ENCODE measurements at regions not wholly inside any gene's neighbourhood (a gene's known extent, or its start where the extent isn't known, plus 50 kb on each side); places are given as distances from the start of the nearest gene placed in this dataset.
"Not testable (repeated sequence)": the region's sequence is repeated elsewhere in the genome, so short reads cannot be mapped to it uniquely, and the experiment has no call there.

GRCh38 chr5:42319546-42319945 lies 103.7 kb upstream of the GHR start:
- H3K36me3 ChIP-seq (ENCODE audit: control insufficient read depth, insufficient read depth, low read length); H3K18ac ChIP-seq (ENCODE audit: low read length); H3K27me3 ChIP-seq (ENCODE audit: insufficient read depth, low read length, poor library complexity); H2AK5ac ChIP-seq (ENCODE audit: low read length); H3K56ac ChIP-seq (ENCODE audit: low read length); H3K4me2 ChIP-seq (ENCODE audit: low read length); H3K27ac ChIP-seq (ENCODE audit: low read depth, low read length); H2BK5ac ChIP-seq (ENCODE audit: low read length); H3K79me1 ChIP-seq (ENCODE audit: low read length); H3K23ac ChIP-seq (ENCODE audit: low read length); H3K4me1 ChIP-seq (ENCODE audit: control insufficient read depth, low read depth, low read length); H2BK120ac ChIP-seq (ENCODE audit: low read depth, low read length); H2BK15ac ChIP-seq (replicated peaks; ENCODE audit: low read depth); H3K79me2 ChIP-seq (ENCODE audit: control insufficient read depth, insufficient read depth, low read length); H3K4ac ChIP-seq (ENCODE audit: low read depth, low read length); H4K8ac ChIP-seq (ENCODE audit: low read depth, low read length); H4K5ac ChIP-seq (ENCODE audit: low read length); H3K4me3 ChIP-seq (ENCODE audit: low read length); H3K9ac ChIP-seq (ENCODE audit: low read length): not testable (repeated sequence)
- no CpG with 5 or more reads among the region's 5 CpGs for whole genome bisulfite sequencing (ENCODE audit: extremely low coverage, insufficient coverage, low lambda C conversion rate)
- peak; percentile 42 for DNase-seq

DNA sequence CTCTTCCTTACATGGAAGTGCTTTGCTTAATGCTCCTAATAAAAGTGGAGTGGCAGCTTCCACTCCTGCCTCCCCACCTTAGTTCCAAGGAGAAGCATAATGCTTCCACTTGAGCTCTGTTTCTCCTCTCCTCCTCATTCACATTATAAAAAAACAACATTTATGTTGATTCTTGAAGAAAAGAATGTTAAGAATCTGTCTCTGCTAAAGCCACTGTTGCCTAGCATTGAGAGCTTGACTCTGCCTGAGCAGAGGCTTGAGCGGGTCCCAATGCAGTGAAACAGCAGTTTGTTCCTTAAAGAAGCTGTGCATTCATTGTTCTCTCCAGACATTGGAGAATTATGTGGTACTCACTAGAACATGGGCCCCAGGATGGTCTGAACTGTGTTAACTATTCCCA lies 101.5 kb upstream of the GHR start:
- WGBS (ENCODE audit: extremely low coverage, insufficient coverage, low lambda C conversion rate), result no CpG with 5 or more reads among the region's 1 CpG
- no peak overlapping the region for H3K4me2 ChIP-seq (ENCODE audit: low read length)
- no peak overlapping the region for H4K5ac ChIP-seq (ENCODE audit: low read length)

DNA sequence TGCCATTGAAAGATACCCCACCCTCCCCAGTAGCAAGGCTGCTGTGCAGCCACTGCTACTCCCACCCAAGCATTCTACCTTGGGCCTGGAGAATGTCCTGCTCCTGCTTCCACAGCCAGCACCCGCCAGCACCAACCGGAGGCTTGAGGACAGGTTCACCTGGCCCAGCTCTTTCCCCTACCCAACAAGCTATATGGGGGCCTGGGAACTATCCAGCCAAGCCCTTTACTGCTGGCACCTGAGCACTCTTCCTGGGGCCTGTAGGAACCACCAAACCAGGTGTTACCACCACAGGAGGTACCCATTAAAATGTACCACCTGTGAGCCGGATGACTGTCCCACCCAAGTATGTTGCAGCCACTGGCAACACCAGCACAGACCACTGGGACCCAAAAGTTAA lies 86.1 kb upstream of the GHR start:
- H3K18ac ChIP-seq (ENCODE audit: low read length), result no peak overlapping the region
- H3K27ac ChIP-seq (ENCODE audit: low read depth, low read length), result no peak overlapping the region
- H3K79me1 ChIP-seq (ENCODE audit: low read length), result no peaks in the 10 kb centered on the region
- DNase-seq, result no peak
- no CpG with 5 or more reads among the region's 3 CpGs for WGBS (ENCODE audit: extremely low coverage, insufficient coverage, low lambda C conversion rate)
- no peaks in the 10 kb centered on the region for H3K4me1 ChIP-seq (ENCODE audit: control insufficient read depth, low read depth, low read length)
- H3K23ac ChIP-seq (ENCODE audit: low read length), result no peak overlapping the region
- H2BK15ac ChIP-seq (replicated peaks; ENCODE audit: low read depth), result no peak overlapping the region
- H3K4me2 ChIP-seq (ENCODE audit: low read length), result no peak overlapping the region
- no peak overlapping the region for H3K9ac ChIP-seq (ENCODE audit: low read length)
- no peak overlapping the region for H3K4ac ChIP-seq (ENCODE audit: low read depth, low read length)
- H3K56ac ChIP-seq (ENCODE audit: low read length), result no peak overlapping the region
- H3K79me2 ChIP-seq (ENCODE audit: control insufficient read depth, insufficient read depth, low read length), result no peaks in the 10 kb centered on the region
- H3K4me3 ChIP-seq (ENCODE audit: low read length), result no peak overlapping the region
- no peak overlapping the region for H2AK5ac ChIP-seq (ENCODE audit: low read length)
- H3K36me3 ChIP-seq (ENCODE audit: control insufficient read depth, insufficient read depth, low read length), result no peaks in the 10 kb centered on the region
- H4K5ac ChIP-seq (ENCODE audit: low read length), result no peak overlapping the region
- H3K27me3 ChIP-seq (ENCODE audit: insufficient read depth, low read length, poor library complexity), result no peaks in the 10 kb centered on the region
- no peak overlapping the region for H4K8ac ChIP-seq (ENCODE audit: low read depth, low read length)
- no peak overlapping the region for H2BK120ac ChIP-seq (ENCODE audit: low read depth, low read length)
- no peak overlapping the region for H2BK5ac ChIP-seq (ENCODE audit: low read length)

More for the DNA sequence above, 101.5 kb upstream of the GHR start:
- no peaks in the 10 kb centered on the region for H3K79me1 ChIP-seq (ENCODE audit: low read length)
- H3K56ac ChIP-seq (ENCODE audit: low read length), result no peak overlapping the region
- H3K79me2 ChIP-seq (ENCODE audit: control insufficient read depth, insufficient read depth, low read length), result no peaks in the 10 kb centered on the region
- H3K4me1 ChIP-seq (ENCODE audit: control insufficient read depth, low read depth, low read length), result no peaks in the 10 kb centered on the region
- no peaks in the 10 kb centered on the region for H3K27me3 ChIP-seq (ENCODE audit: insufficient read depth, low read length, poor library complexity)
- peak; percentile 53 for DNase-seq
- no peak overlapping the region for H2BK5ac ChIP-seq (ENCODE audit: low read length)
- no peak overlapping the region for H3K23ac ChIP-seq (ENCODE audit: low read length)
- H3K36me3 ChIP-seq (ENCODE audit: control insufficient read depth, insufficient read depth, low read length), result no peaks in the 10 kb centered on the region
- no peak overlapping the region for H2BK120ac ChIP-seq (ENCODE audit: low read depth, low read length)
- H3K4ac ChIP-seq (ENCODE audit: low read depth, low read length), result no peak overlapping the region
- no peak overlapping the region for H3K9ac ChIP-seq (ENCODE audit: low read length)
- no peak overlapping the region for H3K18ac ChIP-seq (ENCODE audit: low read length)
- no peak overlapping the region for H4K8ac ChIP-seq (ENCODE audit: low read depth, low read length)
- H2BK15ac ChIP-seq (replicated peaks; ENCODE audit: low read depth), result no peak overlapping the region
- H3K4me3 ChIP-seq (ENCODE audit: low read length), result no peak overlapping the region
- H2AK5ac ChIP-seq (ENCODE audit: low read length), result no peak overlapping the region
- no peak overlapping the region for H3K27ac ChIP-seq (ENCODE audit: low read depth, low read length)

DNA sequence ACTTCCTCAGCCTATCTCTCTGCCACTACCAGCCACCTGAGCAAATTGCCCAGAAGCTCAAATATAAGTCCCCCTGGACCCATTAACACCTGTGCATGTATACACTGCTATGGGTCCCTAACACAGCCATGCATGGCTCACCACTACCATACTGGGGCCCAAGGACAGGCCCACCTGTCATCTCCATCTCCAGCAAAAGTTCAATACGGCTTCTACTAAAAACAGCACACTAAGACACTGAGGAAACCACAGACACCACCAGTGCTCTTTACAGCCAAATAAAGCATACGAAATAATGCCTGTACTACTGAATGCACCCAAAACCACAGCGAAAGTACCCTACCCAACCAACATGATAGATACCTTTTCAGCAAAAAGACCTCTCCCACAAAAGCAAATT lies 85.6 kb upstream of the GHR start:
- H3K4me1 ChIP-seq (ENCODE audit: control insufficient read depth, low read depth, low read length), result no peaks in the 10 kb centered on the region
- no peak overlapping the region for H2BK5ac ChIP-seq (ENCODE audit: low read length)
- H4K5ac ChIP-seq (ENCODE audit: low read length), result no peak overlapping the region
- H3K56ac ChIP-seq (ENCODE audit: low read length), result no peak overlapping the region
- H3K4me3 ChIP-seq (ENCODE audit: low read length), result no peak overlapping the region
- no peak overlapping the region for H2BK15ac ChIP-seq (replicated peaks; ENCODE audit: low read depth)
- WGBS (ENCODE audit: extremely low coverage, insufficient coverage, low lambda C conversion rate), result no CpG with 5 or more reads among the region's 3 CpGs
- no peaks in the 10 kb centered on the region for H3K27me3 ChIP-seq (ENCODE audit: insufficient read depth, low read length, poor library complexity)
- H3K18ac ChIP-seq (ENCODE audit: low read length), result no peak overlapping the region
- no peaks in the 10 kb centered on the region for H3K79me2 ChIP-seq (ENCODE audit: control insufficient read depth, insufficient read depth, low read length)
- no peak overlapping the region for H3K27ac ChIP-seq (ENCODE audit: low read depth, low read length)
- H3K4me2 ChIP-seq (ENCODE audit: low read length), result no peak overlapping the region
- DNase-seq, result no peak
- H2AK5ac ChIP-seq (ENCODE audit: low read length), result no peak overlapping the region
- H3K79me1 ChIP-seq (ENCODE audit: low read length), result no peaks in the 10 kb centered on the region
- no peak overlapping the region for H3K23ac ChIP-seq (ENCODE audit: low read length)
- no peaks in the 10 kb centered on the region for H3K36me3 ChIP-seq (ENCODE audit: control insufficient read depth, insufficient read depth, low read length)
- no peak overlapping the region for H4K8ac ChIP-seq (ENCODE audit: low read depth, low read length)
- H2BK120ac ChIP-seq (ENCODE audit: low read depth, low read length), result no peak overlapping the region
- H3K9ac ChIP-seq (ENCODE audit: low read length), result no peak overlapping the region
- no peak overlapping the region for H3K4ac ChIP-seq (ENCODE audit: low read depth, low read length)

- no CpG with 5 or more reads among the region's 1 CpG for WGBS (ENCODE audit: extremely low coverage, insufficient coverage, low lambda C conversion rate)
- H3K4ac ChIP-seq (ENCODE audit: low read depth, low read length), result no peak overlapping the region
Measured at GRCh38 chr5:42338136-42338535, 85.1 kb upstream of the GHR start.

GRCh38 chr5:42349163-42349562 lies 74.1 kb upstream of the GHR start:
- DNase-seq, result no peak
- Histone ChIP-seq H3K4ac (ENCODE audit: low read depth, low read length) (no peak overlapping the region), H3K79me2 (ENCODE audit: control insufficient read depth, insufficient read depth, low read length) (no peaks in the 10 kb centered on the region), H3K23ac (ENCODE audit: low read length) (no peak overlapping the region), H2BK15ac (replicated peaks; ENCODE audit: low read depth) (no peak overlapping the region), H2BK120ac (ENCODE audit: low read depth, low read length) (no peak overlapping the region), H3K4me3 (ENCODE audit: low read length) (no peak overlapping the region), H3K79me1 (ENCODE audit: low read length) (no peaks in the 10 kb centered on the region), H3K18ac (ENCODE audit: low read length) (no peak overlapping the region), H4K8ac (ENCODE audit: low read depth, low read length) (no peak overlapping the region), H2AK5ac (ENCODE audit: low read length) (no peak overlapping the region), H3K4me1 (ENCODE audit: control insufficient read depth, low read depth, low read length) (no peaks in the 10 kb centered on the region), H3K4me2 (ENCODE audit: low read length) (no peak overlapping the region), H3K27me3 (ENCODE audit: insufficient read depth, low read length, poor library complexity) (no peaks in the 10 kb centered on the region), H4K5ac (ENCODE audit: low read length) (no peak overlapping the region), H3K56ac (ENCODE audit: low read length) (no peak overlapping the region), H2BK5ac (ENCODE audit: low read length) (no peak overlapping the region), H3K36me3 (ENCODE audit: control insufficient read depth, insufficient read depth, low read length) (no peaks in the 10 kb centered on the region), H3K27ac (ENCODE audit: low read depth, low read length) (no peak overlapping the region), H3K9ac (ENCODE audit: low read length) (no peak overlapping the region)
- WGBS (ENCODE audit: extremely low coverage, insufficient coverage, low lambda C conversion rate), result no CpG with 5 or more reads among the region's 1 CpG

More at GRCh38 chr5:42338136-42338535, 85.1 kb upstream of the GHR start:
- Histone ChIP-seq H3K27me3 (ENCODE audit: insufficient read depth, low read length, poor library complexity) (no peaks in the 10 kb centered on the region), H3K4me3 (ENCODE audit: low read length) (no peak overlapping the region), H2AK5ac (ENCODE audit: low read length) (no peak overlapping the region), H3K27ac (ENCODE audit: low read depth, low read length) (no peak overlapping the region), H3K36me3 (ENCODE audit: control insufficient read depth, insufficient read depth, low read length) (no peaks in the 10 kb centered on the region), H3K18ac (ENCODE audit: low read length) (no peak overlapping the region), H3K79me2 (ENCODE audit: control insufficient read depth, insufficient read depth, low read length) (no peaks in the 10 kb centered on the region), H3K56ac (ENCODE audit: low read length) (no peak overlapping the region), H2BK120ac (ENCODE audit: low read depth, low read length) (no peak overlapping the region), H3K4me2 (ENCODE audit: low read length) (no peak overlapping the region), H3K4me1 (ENCODE audit: control insufficient read depth, low read depth, low read length) (no peaks in the 10 kb centered on the region), H3K9ac (ENCODE audit: low read length) (no peak overlapping the region), H4K5ac (ENCODE audit: low read length) (no peak overlapping the region), H3K23ac (ENCODE audit: low read length) (no peak overlapping the region), H2BK5ac (ENCODE audit: low read length) (no peak overlapping the region), H2BK15ac (replicated peaks; ENCODE audit: low read depth) (no peak overlapping the region), H4K8ac (ENCODE audit: low read depth, low read length) (no peak overlapping the region), H3K79me1 (ENCODE audit: low read length) (no peaks in the 10 kb centered on the region)
- DNase-seq, result no peak
